HepG2 (cell line): ENCODE measurements at regions not wholly inside any gene's neighbourhood (a gene's known extent, or its start where the extent isn't known, plus 50 kb on each side); places are given as distances from the start of the nearest gene placed in this dataset.

Source experiments
- ATAC-seq: fragments of 200-7000 bp; cut with Tn5 transposase; 3 replicates; pipeline ENCODE4 v1.9.1; 2020; ENCODE audit warnings: mild to moderate bottlenecking, moderate library complexity
- BruUV-seq: library from RNA; stranded (reverse); fragments of 400-500 nt; replicated peaks from 2 replicates; lab custom pipeline; 2021; lab: Mats Ljungman, UMichigan
- CTCF ChIA-PET: fragments of 300-600 bp; formaldehyde crosslinking; extraction: SDS; loops from one replicate; lab custom pipeline; 2021; ENCODE audit warnings: low total read pairs, inconsistent platforms, low intra/inter-chr PET ratio; lab: Yijun Ruan, JAX
- POLR2A ChIA-PET: fragments of 350-600 bp; sonication (Branson Sonifier 250); formaldehyde crosslinking; loops from one replicate; lab custom pipeline; 2020; ENCODE audit warnings: antibody characterized with exemption, inconsistent platforms; lab: Yijun Ruan, JAX
- DNase-seq: peaks from one replicate; pipeline ENCODE4 v3.0.0-alpha.2; 2015; ENCODE audit warnings: low spot score
- FAIRE-seq: peaks from 3 replicates; lab custom pipeline; 2011; peaks lifted over from hg19 to GRCh38; lab: Jason Lieb, UNC
- H2AFZ ChIP-seq: one replicate; pipeline ENCODE4 v1.6.1; 2011; ENCODE audit warnings: low read length, inconsistent platforms
- H3K27ac ChIP-seq: fragments of 300-600 bp; 3 replicates; pipeline ENCODE4 v1.8.0; 2011; ENCODE audit warnings: mixed run types, mild to moderate bottlenecking, mixed read lengths, low read length, inconsistent platforms; ENCODE audit not compliant: insufficient read depth; ENCODE audit errors: extremely low read length
- H3K27me3 ChIP-seq, 2 experiments: fragments of 200-600 bp in 1 of 2; 2 replicates in 1 of 2; 3 replicates in 1 of 2; pipeline versions ENCODE4 v1.6.0 to v1.8.0; 2011; ENCODE audit warnings: low read length in 2 of 2, mild to moderate bottlenecking in 2 of 2, moderate library complexity in 2 of 2, inconsistent platforms in 1 of 2; ENCODE audit not compliant: insufficient read depth in 2 of 2, control insufficient read depth in 1 of 2
- H3K36me3 ChIP-seq, 2 experiments: fragments of 200-600 bp in 1 of 2; replicated peaks in 1 of 2; 2 replicates in 1 of 2; 3 replicates in 1 of 2; pipeline versions ENCODE4 v1.5.1 to v1.8.0; 2011; ENCODE audit warnings: low read length in 2 of 2, inconsistent platforms in 1 of 2; ENCODE audit not compliant: insufficient read depth in 2 of 2, control insufficient read depth in 1 of 2
- H3K4me1 ChIP-seq: 2 replicates; pipeline ENCODE4 v1.5.1; 2012; ENCODE audit warnings: low read length, inconsistent platforms; ENCODE audit not compliant: insufficient read depth
- H3K4me2 ChIP-seq: 2 replicates; pipeline ENCODE4 v1.6.0; 2011; ENCODE audit warnings: low read depth, low read length, inconsistent platforms
- H3K4me3 ChIP-seq, 3 experiments: fragments of 200-600 bp in 1 of 3; sonication (generic), shearing (Covaris generic) in 1 of 3; replicated peaks in 1 of 3; 2 replicates each; pipeline ENCODE4 v1.5.1; 2011 to 2016; ENCODE audit warnings: low read length in 3 of 3, inconsistent platforms in 2 of 3, low read depth in 2 of 3, mild to moderate bottlenecking in 2 of 3, control low read depth in 1 of 3, mixed read lengths in 1 of 3; ENCODE audit not compliant: insufficient read depth in 1 of 3
- H3K79me2 ChIP-seq: one replicate; pipeline ENCODE4 v1.6.1; 2011; ENCODE audit warnings: low read length, inconsistent platforms; ENCODE audit not compliant: insufficient read depth
- H3K9ac ChIP-seq: 2 replicates; pipeline ENCODE4 v1.6.0; 2011; ENCODE audit warnings: mild to moderate bottlenecking, low read depth, low read length, inconsistent platforms; ENCODE audit not compliant: insufficient read depth
- H3K9me3 ChIP-seq: 2 replicates; pipeline ENCODE4 v1.5.1; 2012; ENCODE audit warnings: mild to moderate bottlenecking, low read length
- H4K20me1 ChIP-seq: 2 replicates; pipeline ENCODE4 v1.6.0; 2011; ENCODE audit warnings: inconsistent platforms, mild to moderate bottlenecking, low read length, moderate library complexity; ENCODE audit not compliant: insufficient read depth
- CBX5 ChIP-seq: sonication (generic); formaldehyde crosslinking; IDR thresholded peaks from 2 replicates; pipeline ENCODE4 v1.4.0; 2020; ENCODE audit warnings: missing genetic modification reagents, borderline replicate concordance
- IRX3 ChIP-seq: sonication (generic); formaldehyde crosslinking; IDR thresholded peaks from 2 replicates; pipeline ENCODE4 v1.8.1; 2023; ENCODE audit warnings: mild to moderate bottlenecking, low read depth, missing genetic modification reagents, borderline replicate concordance
- KLF12 ChIP-seq: sonication (generic); formaldehyde crosslinking; IDR thresholded peaks from 2 replicates; pipeline ENCODE4 v1.4.0; 2020; ENCODE audit warnings: missing genetic modification reagents, borderline replicate concordance
- KLF9 ChIP-seq: IDR thresholded peaks from 2 replicates; pipeline ENCODE4 v1.6.1; 2016; ENCODE audit warnings: low read depth
- NCOA2 ChIP-seq: sonication (generic); formaldehyde crosslinking; IDR thresholded peaks from 2 replicates; pipeline ENCODE4 v1.8.0; 2022; ENCODE audit warnings: inconsistent platforms
- NFE2L2 ChIP-seq: fragments of 150-350 bp; IDR thresholded peaks from 2 replicates; pipeline ENCODE4 v1.6.1; 2014; ENCODE audit warnings: low read length
- NFKB2 ChIP-seq: sonication (generic); formaldehyde crosslinking; IDR thresholded peaks from 2 replicates; pipeline ENCODE4 v1.4.0; 2020; ENCODE audit warnings: missing genetic modification reagents, borderline replicate concordance
- POGZ ChIP-seq: sonication (generic); formaldehyde crosslinking; IDR thresholded peaks from 2 replicates; pipeline ENCODE4 v1.4.0; 2020; ENCODE audit warnings: mild to moderate bottlenecking, missing genetic modification reagents
- SMYD3 ChIP-seq: sonication (generic); formaldehyde crosslinking; IDR thresholded peaks from 2 replicates; pipeline ENCODE4 v1.8.1; 2023; ENCODE audit warnings: mild to moderate bottlenecking, missing genetic modification reagents
- ZFAT ChIP-seq: sonication (generic); formaldehyde crosslinking; conservative IDR thresholded peaks from 2 replicates; pipeline ENCODE4 v1.8.1; 2023; ENCODE audit warnings: missing genetic modification reagents, inconsistent platforms
- ZFP36 ChIP-seq: fragments of 150-350 bp; IDR thresholded peaks from 2 replicates; pipeline ENCODE4 v1.6.1; 2018; ENCODE audit warnings: borderline replicate concordance, low read length, low read depth; ENCODE audit not compliant: partially characterized antibody
- ZNF138 ChIP-seq: sonication (generic); formaldehyde crosslinking; IDR thresholded peaks from 2 replicates; pipeline ENCODE4 v1.5.0; 2020; ENCODE audit warnings: mild to moderate bottlenecking, low read depth, missing genetic modification reagents
- ZNF34 ChIP-seq: sonication (generic); formaldehyde crosslinking; IDR thresholded peaks from 2 replicates; pipeline ENCODE4 v1.4.0; 2020; ENCODE audit warnings: mild to moderate bottlenecking, missing genetic modification reagents, borderline replicate concordance
- ZNF543 ChIP-seq: sonication (generic); formaldehyde crosslinking; IDR thresholded peaks from 2 replicates; pipeline ENCODE4 v1.4.0; 2020; ENCODE audit warnings: mild to moderate bottlenecking, missing genetic modification reagents
- ZNF646 ChIP-seq: sonication (generic); formaldehyde crosslinking; IDR thresholded peaks from 2 replicates; pipeline ENCODE4 v1.9.0; 2021; ENCODE audit warnings: mild to moderate bottlenecking, missing genetic modification reagents
- ZNF724P ChIP-seq: sonication (generic); formaldehyde crosslinking; IDR thresholded peaks from 2 replicates; pipeline ENCODE4 v1.8.0; 2022; ENCODE audit warnings: missing genetic modification reagents, borderline replicate concordance
- ZNF878 ChIP-seq: sonication (generic); formaldehyde crosslinking; IDR thresholded peaks from 2 replicates; pipeline ENCODE4 v1.8.1; 2023; ENCODE audit warnings: mild to moderate bottlenecking, missing genetic modification reagents, moderate library complexity
- WGBS: methylation state at CpG from one replicate; pipeline ENCODE4 v1.1.6; 2017; ENCODE audit warnings: low lambda C conversion rate; 5-methylcytosine and 5-hydroxymethylcytosine counted together
- in situ Hi-C: cut with HindIII; loops from 2 replicates; pipeline ENCODE4 v1.10.0; 2017; ENCODE audit warnings: low pct_unique_long_range_greater_than_20kb; ENCODE audit not compliant: extremely low pct_ligation_motif_present
- intact Hi-C: fragments of 100-400 bp; cut with micrococcal nuclease; formaldehyde crosslinking; loops from one replicate; pipeline ENCODE4 v1.10.0; 2022; ENCODE audit not compliant: unreplicated experiment
- TF ChIP-seq, protein P1 (sequence below): sonication (generic); formaldehyde crosslinking; IDR thresholded peaks from 2 replicates; pipeline ENCODE4 v1.5.0; 2020; ENCODE audit warnings: mild to moderate bottlenecking, missing genetic modification reagents

DNA sequence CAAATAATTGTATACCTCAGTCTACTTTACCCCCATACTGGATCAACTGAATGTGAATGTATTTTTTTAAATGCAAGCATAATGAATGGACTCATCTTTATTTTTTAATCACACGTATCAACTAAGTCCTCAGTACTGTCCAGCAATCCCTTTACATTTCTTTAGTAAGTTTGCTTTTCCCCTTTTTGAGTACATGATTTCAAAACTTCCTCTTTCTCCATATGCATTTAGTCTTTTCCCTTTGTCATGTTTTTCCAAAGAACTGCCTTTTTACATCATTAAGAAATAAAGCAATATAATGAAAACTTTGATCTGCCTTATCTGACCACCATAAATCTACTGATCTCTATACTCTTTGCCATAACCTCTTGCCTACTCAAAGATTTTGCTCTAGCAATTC is 182.5 kb upstream of the AKR1E2 start:
- 2% methylated on average over 1 of the region's 1 CpG for WGBS
- Histone ChIP-seq H3K4me2 (no peak overlapping the region), H3K9ac (no peak overlapping the region), H2AFZ (no peak overlapping the region), H3K4me3 (no peak overlapping the region), H4K20me1 (no peaks in the 10 kb centered on the region), H3K36me3 (no peaks in the 10 kb centered on the region), H3K4me1 (no peaks in the 10 kb centered on the region), H3K27me3 (no peaks in the 10 kb centered on the region), H3K79me2 (no peaks in the 10 kb centered on the region), H3K9me3 (no peaks in the 10 kb centered on the region), H3K27ac (no peak overlapping the region)
- no TSS peak for BruUV-seq
- intact Hi-C loops = no loop called here
- ChIA-PET POLR2A (no interaction called here), CTCF (no interaction called here)
- ATAC-seq (no peak), FAIRE-seq (no peak), DNase-seq (no peak)
- in situ Hi-C loops = no loop called here
- TF ChIP-seq ZNF724P (CRISPR knock-in tag) (no peak), POGZ (CRISPR knock-in tag) (no peak), NFKB2 (CRISPR knock-in tag) (no peak), SMYD3 (no peak), KLF9 (CRISPR knock-in tag) (no peak), CBX5 (no peak), ZNF34 (CRISPR knock-in tag) (no peak), IRX3 (no peak), ZNF878 (CRISPR knock-in tag) (no peak), ZNF543 (CRISPR knock-in tag) (no peak), NFE2L2 (no peak), KLF12 (no peak), ZFAT (CRISPR knock-in tag) (no peak), ZFP36 (no peak), ZNF646 (CRISPR knock-in tag) (no peak), ZNF138 (CRISPR knock-in tag) (no peak), NCOA2 (CRISPR knock-in tag) (no peak)
- TF ChIP-seq, protein P1, sequence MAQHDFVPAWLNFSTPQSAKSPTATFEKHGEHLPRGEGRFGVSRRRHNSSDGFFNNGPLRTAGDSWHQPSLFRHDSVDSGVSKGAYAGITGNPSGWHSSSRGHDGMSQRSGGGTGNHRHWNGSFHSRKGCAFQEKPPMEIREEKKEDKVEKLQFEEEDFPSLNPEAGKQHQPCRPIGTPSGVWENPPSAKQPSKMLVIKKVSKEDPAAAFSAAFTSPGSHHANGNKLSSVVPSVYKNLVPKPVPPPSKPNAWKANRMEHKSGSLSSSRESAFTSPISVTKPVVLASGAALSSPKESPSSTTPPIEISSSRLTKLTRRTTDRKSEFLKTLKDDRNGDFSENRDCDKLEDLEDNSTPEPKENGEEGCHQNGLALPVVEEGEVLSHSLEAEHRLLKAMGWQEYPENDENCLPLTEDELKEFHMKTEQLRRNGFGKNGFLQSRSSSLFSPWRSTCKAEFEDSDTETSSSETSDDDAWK (CRISPR knock-in tag) = no peak
